ENCODE measurements at regions not wholly inside any gene's neighbourhood (a gene's known extent, or its start where the extent isn't known, plus 50 kb on each side); places are given as distances from the start of the nearest gene placed in this dataset.
A peak's percentile ranks its signal among the peaks of the same experiment; 100 is the strongest.

- 0 out of 2 replicates have a peak, but pooled peaks have one; percentile 13 for TF ChIP-seq PATZ1 (CRISPR knock-in tag; IDR thresholded peaks at IDR 0.05)
These were observed 237.6 kb downstream of the QKI start (continued) for GRCh38 chr6:163651915-163652668.

GRCh38 chr6:163651426-163651825 is 236.9 kb downstream of the QKI start:
- Histone ChIP-seq H3K4me1 (ENCODE audit: insufficient read depth, low read length) (peaks cover 8% of the 10 kb centered on the region; the same call in 1 of the 2 replicates), H2AFZ (ENCODE audit: low read length) (no peak overlapping the region), H3K36me3 (replicated peaks in 1 of 2; ENCODE audit: control insufficient read depth in 1 of 2, insufficient read depth in 2 of 2, low read length in 2 of 2) (no peaks in the 10 kb centered on the region), H3K27ac (ENCODE audit: extremely low read length, insufficient read depth, low read length) (no peak overlapping the region), H3K79me2 (ENCODE audit: insufficient read depth, low read length) (no peaks in the 10 kb centered on the region), H3K9ac (ENCODE audit: insufficient read depth, low read depth, low read length) (no peak overlapping the region), H3K4me3 (replicated peaks in 1 of 3; ENCODE audit: insufficient read depth in 1 of 3, low read depth in 2 of 3, low read length in 3 of 3) (no peak overlapping the region), H3K9me3 (ENCODE audit: low read length) (no peaks in the 10 kb centered on the region), H3K4me2 (ENCODE audit: low read depth, low read length) (no peak overlapping the region), H3K27me3 (ENCODE audit: control insufficient read depth in 1 of 2, insufficient read depth in 2 of 2, low read length in 2 of 2) (no peaks in the 10 kb centered on the region; a peak in 2 of 5 replicates), H4K20me1 (ENCODE audit: insufficient read depth, low read length) (no peaks in the 10 kb centered on the region)
- in situ Hi-C loops (cut with HindIII; ENCODE audit: extremely low pct_ligation_motif_present, low pct_unique_long_range_greater_than_20kb) (no loop called here), intact Hi-C loops (cut with micrococcal nuclease; ENCODE audit: unreplicated experiment) (no loop called here)
- TF ChIP-seq ZNF530 (CRISPR knock-in tag; IDR thresholded peaks at IDR 0.05; ENCODE audit: low read depth) (no peak), ZNF570 (CRISPR knock-in tag; IDR thresholded peaks at IDR 0.05; ENCODE audit: borderline replicate concordance) (no peak)
- BruUV-seq (replicated peaks): no TSS peak
- 51% methylated on average over 3 of the region's 3 CpGs for WGBS (ENCODE audit: low lambda C conversion rate)
- POLR2A ChIA-PET: no interaction called here
- ATAC-seq (no peak), DNase-seq (ENCODE audit: low spot score) (no peak), FAIRE-seq (no peak)
- CTCF ChIA-PET (ENCODE audit: low intra/inter-chr PET ratio, low total read pairs): no interaction called here

- no peaks in the 10 kb centered on the region for H3K9me3 ChIP-seq (ENCODE audit: low read length)
- H2AFZ ChIP-seq (ENCODE audit: low read length): no peak overlapping the region
- H3K4me3 ChIP-seq (replicated peaks in 1 of 3; ENCODE audit: insufficient read depth in 1 of 3, low read depth in 2 of 3, low read length in 3 of 3): no peak overlapping the region
- H3K27me3 ChIP-seq (ENCODE audit: control insufficient read depth in 1 of 2, insufficient read depth in 2 of 2, low read length in 2 of 2): peaks cover 0 to 10% of the 10 kb centered on the region in 2 experiments; a peak in 2 of 5 replicates
- H3K79me2 ChIP-seq (ENCODE audit: insufficient read depth, low read length): no peaks in the 10 kb centered on the region
- no peak overlapping the region for H3K27ac ChIP-seq (ENCODE audit: extremely low read length, insufficient read depth, low read length)
- TF ChIP-seq ZNF510 (CRISPR knock-in tag; IDR thresholded peaks at IDR 0.05; ENCODE audit: low read depth) (no peak), KDM5B (CRISPR knock-in tag; IDR thresholded peaks at IDR 0.05; ENCODE audit: borderline replicate concordance) (no peak)
- CTCF ChIA-PET (ENCODE audit: low intra/inter-chr PET ratio, low total read pairs): no interaction called here
- ATAC-seq: no peak
- 23% methylated on average over 5 of the region's 8 CpGs for WGBS (ENCODE audit: low lambda C conversion rate)
- DNase-seq (ENCODE audit: low spot score): no peak
- POLR2A ChIA-PET: no interaction called here
- intact Hi-C loops (cut with micrococcal nuclease; ENCODE audit: unreplicated experiment): no loop called here
- peaks cover 8% of the 10 kb centered on the region; the same call in 1 of the 2 replicates for H3K4me1 ChIP-seq (ENCODE audit: insufficient read depth, low read length)
- no TSS peak for BruUV-seq (replicated peaks)
- in situ Hi-C loops (cut with HindIII; ENCODE audit: extremely low pct_ligation_motif_present, low pct_unique_long_range_greater_than_20kb): no loop called here
- no peak overlapping the region for H3K9ac ChIP-seq (ENCODE audit: insufficient read depth, low read depth, low read length)
- no peak for FAIRE-seq
- H3K4me2 ChIP-seq (ENCODE audit: low read depth, low read length): no peak overlapping the region
- no peaks in the 10 kb centered on the region for H4K20me1 ChIP-seq (ENCODE audit: insufficient read depth, low read length)
- H3K36me3 ChIP-seq (replicated peaks in 1 of 2; ENCODE audit: control insufficient read depth in 1 of 2, insufficient read depth in 2 of 2, low read length in 2 of 2): no peaks in the 10 kb centered on the region
These were observed 234.3 kb downstream of the QKI start for GRCh38 chr6:163648868-163649267.

Data from HepG2 (cell line).